ENCODE measurements at regions not wholly inside any gene's neighbourhood (a gene's known extent, or its start where the extent isn't known, plus 50 kb on each side); places are given as distances from the start of the nearest gene placed in this dataset.

DNA sequence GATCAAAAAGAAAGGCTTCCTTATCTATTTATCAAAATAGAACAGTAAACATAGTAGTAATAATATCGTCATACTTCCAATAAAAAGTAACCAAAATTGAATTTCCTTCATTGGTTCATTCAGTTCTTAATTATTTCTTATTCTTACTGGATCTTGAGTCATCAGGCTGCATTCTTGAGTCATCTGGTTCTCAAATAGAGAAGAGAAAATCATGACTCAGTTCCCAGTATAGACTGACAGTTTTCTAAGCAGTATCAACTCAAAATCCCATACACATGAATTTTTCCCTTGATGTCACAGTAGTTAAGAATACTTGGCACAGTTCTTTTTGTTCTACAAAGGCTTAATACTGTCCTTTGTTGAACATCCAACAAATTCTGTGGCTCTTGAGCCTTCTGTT is 626.9 kb upstream of the ADGRL4 start:
- TF ChIP-seq EZH2 (IDR thresholded peaks at IDR 0.05; ENCODE audit: insufficient read depth, poor library complexity, severe bottlenecking) (no peak), EZH2phosphoT487 (IDR thresholded peaks at IDR 0.05; ENCODE audit: insufficient read depth, low read depth) (no peak)
- Histone ChIP-seq H2AFZ (0 out of 2 replicates have a peak overlapping the region, but pooled peaks have one; percentile 18), H3K36me3 (ENCODE audit: low read depth) (no peaks in the 10 kb centered on the region), H3K4me2 (ENCODE audit: unreplicated experiment) (peak overlapping the region; percentile 8), H3K4me1 (ENCODE audit: insufficient read depth) (peaks cover 9% of the 10 kb centered on the region), H3F3A (ENCODE audit: insufficient read depth) (0 out of 2 replicates have a peak, but pooled peaks cover 3% of the 10 kb centered on the region), H3K9ac (no peak overlapping the region), H3K4me3 (no peak overlapping the region), H3K27me3 (replicated peaks; ENCODE audit: insufficient read depth) (no peaks in the 10 kb centered on the region), H4K20me1 (ENCODE audit: insufficient read depth) (no peaks in the 10 kb centered on the region), H3K9me2 (ENCODE audit: insufficient read depth) (0 out of 2 replicates have a peak, but pooled peaks cover 3% of the 10 kb centered on the region), H3K79me2 (ENCODE audit: insufficient read depth) (no peaks in the 10 kb centered on the region), H3K9me3 (ENCODE audit: low read depth) (no peaks in the 10 kb centered on the region), H3K27ac (no peak overlapping the region)
- in situ Hi-C loops (cut with MboI): no loop called here
- peak; percentile 87 for DNase-seq
- WGBS, 2 experiments (ENCODE audit: low coverage in 1 of 2, low lambda C conversion rate in 2 of 2, missing lambda C conversion rate in 2 of 2): 4% methylated on average over 1 of the region's 1 CpG

DNA sequence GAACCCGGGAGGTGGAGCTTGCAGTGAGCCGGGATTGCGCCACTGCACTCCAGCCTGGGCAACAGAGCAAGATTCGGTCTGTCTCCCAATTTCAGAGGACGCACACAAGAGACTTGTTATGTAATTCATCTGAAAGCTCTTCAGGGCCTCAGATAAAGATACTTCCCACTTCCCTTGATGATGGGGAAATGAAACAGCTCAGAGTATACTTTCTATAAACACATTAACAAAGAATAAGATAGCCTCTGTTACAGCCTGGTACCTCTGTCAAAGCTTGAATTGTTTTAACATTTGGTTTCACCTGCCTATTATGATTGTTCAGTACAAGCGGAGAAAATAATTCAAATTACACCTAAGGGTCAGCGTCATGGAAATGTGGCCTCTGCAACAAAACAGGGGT is 622.9 kb upstream of the ADGRL4 start:
- peaks cover 9% of the 10 kb centered on the region for H3K4me1 ChIP-seq (ENCODE audit: insufficient read depth)
- no peaks in the 10 kb centered on the region for H3K9me2 ChIP-seq (ENCODE audit: insufficient read depth)
- H3F3A ChIP-seq (ENCODE audit: insufficient read depth): 0 out of 2 replicates have a peak, but pooled peaks cover 3% of the 10 kb centered on the region
- no peak overlapping the region for H2AFZ ChIP-seq
- DNase-seq: no peak
- H3K9ac ChIP-seq: no peak overlapping the region
- no peaks in the 10 kb centered on the region for H3K27me3 ChIP-seq (replicated peaks; ENCODE audit: insufficient read depth)
- TF ChIP-seq EZH2 (IDR thresholded peaks at IDR 0.05; ENCODE audit: insufficient read depth, poor library complexity, severe bottlenecking) (no peak), EZH2phosphoT487 (IDR thresholded peaks at IDR 0.05; ENCODE audit: insufficient read depth, low read depth) (no peak)
- H3K4me2 ChIP-seq (ENCODE audit: unreplicated experiment): no peak overlapping the region
- 89 to 93% methylated on average over 7 of the region's 7 CpGs for WGBS, 2 experiments (ENCODE audit: low coverage in 1 of 2, low lambda C conversion rate in 2 of 2, missing lambda C conversion rate in 2 of 2)
- no peak overlapping the region for H3K27ac ChIP-seq
- no peaks in the 10 kb centered on the region for H4K20me1 ChIP-seq (ENCODE audit: insufficient read depth)
- no peaks in the 10 kb centered on the region for H3K36me3 ChIP-seq (ENCODE audit: low read depth)
- H3K4me3 ChIP-seq: no peak overlapping the region
- H3K9me3 ChIP-seq (ENCODE audit: low read depth): no peaks in the 10 kb centered on the region
- in situ Hi-C loops (cut with MboI): no loop called here
- no peaks in the 10 kb centered on the region for H3K79me2 ChIP-seq (ENCODE audit: insufficient read depth)

DNA sequence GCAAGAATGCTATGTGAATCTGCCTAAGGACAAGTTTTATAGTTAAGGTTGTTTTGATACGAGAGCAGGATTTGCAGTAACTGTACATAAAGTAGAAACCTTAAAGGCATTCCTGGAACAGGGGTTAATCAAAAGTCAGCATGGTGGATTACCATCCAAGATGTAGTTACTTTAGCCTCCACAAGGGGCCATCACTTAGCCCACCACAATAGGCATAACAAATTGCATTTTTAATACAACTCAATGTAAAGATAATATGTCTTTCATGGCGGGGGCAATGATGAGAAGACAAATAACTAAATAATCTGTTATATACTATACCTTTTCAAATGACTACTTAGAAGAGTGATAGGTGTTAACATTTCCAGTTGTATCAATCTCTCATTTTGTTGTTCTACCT is 611.2 kb upstream of the ADGRL4 start:
- H3K27me3 ChIP-seq (replicated peaks; ENCODE audit: insufficient read depth): no peaks in the 10 kb centered on the region
- peak; percentile 5 for DNase-seq
- H3K4me2 ChIP-seq (ENCODE audit: unreplicated experiment): no peak overlapping the region
- no peaks in the 10 kb centered on the region for H3K79me2 ChIP-seq (ENCODE audit: insufficient read depth)
- in situ Hi-C loops (cut with MboI): no loop called here
- no peaks in the 10 kb centered on the region for H3K36me3 ChIP-seq (ENCODE audit: low read depth)
- H2AFZ ChIP-seq: no peak overlapping the region
- H3K27ac ChIP-seq: no peak overlapping the region
- TF ChIP-seq EZH2phosphoT487 (IDR thresholded peaks at IDR 0.05; ENCODE audit: insufficient read depth, low read depth) (no peak), EZH2 (IDR thresholded peaks at IDR 0.05; ENCODE audit: insufficient read depth, poor library complexity, severe bottlenecking) (no peak)
- no peak overlapping the region for H3K4me3 ChIP-seq
- no peak overlapping the region for H3K9ac ChIP-seq
- WGBS, 2 experiments (ENCODE audit: low coverage in 1 of 2, low lambda C conversion rate in 2 of 2, missing lambda C conversion rate in 2 of 2): 48 to 59% methylated on average over 2 of the region's 2 CpGs
- no peaks in the 10 kb centered on the region; the same call in 1 of the 2 replicates for H3K9me2 ChIP-seq (ENCODE audit: insufficient read depth)
- no peaks in the 10 kb centered on the region for H3F3A ChIP-seq (ENCODE audit: insufficient read depth)
- no peaks in the 10 kb centered on the region for H3K4me1 ChIP-seq (ENCODE audit: insufficient read depth)
- H4K20me1 ChIP-seq (ENCODE audit: insufficient read depth): no peaks in the 10 kb centered on the region
- no peaks in the 10 kb centered on the region for H3K9me3 ChIP-seq (ENCODE audit: low read depth)

DNA sequence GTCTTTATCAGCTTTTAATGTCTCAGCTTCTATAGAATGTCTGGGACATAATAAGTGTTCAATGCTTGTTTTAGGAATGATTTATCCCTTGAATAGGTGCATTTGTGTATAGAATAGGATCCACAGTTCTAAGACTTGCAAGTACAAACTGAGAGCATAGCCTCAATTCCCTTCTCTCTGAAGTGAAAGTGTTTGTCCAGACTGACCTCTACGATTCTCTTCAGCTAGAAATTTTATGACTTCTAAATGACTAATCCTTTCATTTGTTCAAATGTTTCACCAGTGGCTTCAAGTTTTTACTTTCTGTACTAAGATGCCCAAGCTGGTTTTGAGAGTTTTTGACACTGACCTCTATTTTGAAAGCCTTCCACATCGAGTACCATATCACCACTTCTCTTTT is 608.2 kb upstream of the ADGRL4 start:
- no peaks in the 10 kb centered on the region for H3K79me2 ChIP-seq (ENCODE audit: insufficient read depth)
- H3F3A ChIP-seq (ENCODE audit: insufficient read depth): no peaks in the 10 kb centered on the region
- no peaks in the 10 kb centered on the region for H3K4me1 ChIP-seq (ENCODE audit: insufficient read depth)
- in situ Hi-C loops (cut with MboI): no loop called here
- peak overlapping the region; percentile 33; the same call in 1 of the 2 replicates for H2AFZ ChIP-seq
- no peaks in the 10 kb centered on the region for H3K9me3 ChIP-seq (ENCODE audit: low read depth)
- H3K4me2 ChIP-seq (ENCODE audit: unreplicated experiment): no peak overlapping the region
- H3K9ac ChIP-seq: no peak overlapping the region
- no peaks in the 10 kb centered on the region for H3K27me3 ChIP-seq (replicated peaks; ENCODE audit: insufficient read depth)
- no peaks in the 10 kb centered on the region; the same call in 1 of the 2 replicates for H3K9me2 ChIP-seq (ENCODE audit: insufficient read depth)
- H3K27ac ChIP-seq: no peak overlapping the region
- H3K36me3 ChIP-seq (ENCODE audit: low read depth): no peaks in the 10 kb centered on the region
- 13 to 18% methylated on average over 2 of the region's 2 CpGs for WGBS, 2 experiments (ENCODE audit: low coverage in 1 of 2, low lambda C conversion rate in 2 of 2, missing lambda C conversion rate in 2 of 2)
- no peak for TF ChIP-seq EZH2 (IDR thresholded peaks at IDR 0.05; ENCODE audit: insufficient read depth, poor library complexity, severe bottlenecking)
- no peak for TF ChIP-seq EZH2phosphoT487 (IDR thresholded peaks at IDR 0.05; ENCODE audit: insufficient read depth, low read depth)
- H3K4me3 ChIP-seq: no peak overlapping the region
- H4K20me1 ChIP-seq (ENCODE audit: insufficient read depth): no peaks in the 10 kb centered on the region
- DNase-seq: peak; percentile 16

DNA sequence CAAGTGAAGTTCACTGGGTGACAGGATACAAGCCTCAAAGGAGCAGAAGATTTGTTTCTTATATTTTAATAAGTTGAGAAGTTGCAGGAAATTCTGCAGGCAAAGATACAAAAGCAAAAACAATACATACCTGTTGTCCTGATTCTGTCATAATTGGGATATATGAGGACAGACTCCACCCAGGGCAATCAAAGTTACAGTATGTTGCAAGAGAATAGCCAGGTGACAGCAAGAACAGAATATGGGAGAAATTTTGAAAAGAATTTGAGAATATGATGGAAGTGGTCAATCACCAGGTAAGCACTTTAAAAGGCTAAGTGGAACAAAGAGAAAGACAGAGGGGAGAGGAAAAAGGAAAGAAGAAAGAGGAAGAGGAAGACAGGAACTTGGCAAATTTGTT is 607.6 kb upstream of the ADGRL4 start:
- in situ Hi-C loops (cut with MboI): no loop called here
- H3K9ac ChIP-seq: no peak overlapping the region

More for the DNA sequence above, 607.6 kb upstream of the ADGRL4 start:
- no peaks in the 10 kb centered on the region for H3K4me1 ChIP-seq (ENCODE audit: insufficient read depth)
- H3K79me2 ChIP-seq (ENCODE audit: insufficient read depth): no peaks in the 10 kb centered on the region
- no peak for DNase-seq
- no peaks in the 10 kb centered on the region for H3K27me3 ChIP-seq (replicated peaks; ENCODE audit: insufficient read depth)
- no peaks in the 10 kb centered on the region for H3K9me3 ChIP-seq (ENCODE audit: low read depth)
- no peaks in the 10 kb centered on the region for H3K36me3 ChIP-seq (ENCODE audit: low read depth)
- no peak overlapping the region for H3K4me3 ChIP-seq
- no peaks in the 10 kb centered on the region for H3F3A ChIP-seq (ENCODE audit: insufficient read depth)
- H3K9me2 ChIP-seq (ENCODE audit: insufficient read depth): no peaks in the 10 kb centered on the region; the same call in 1 of the 2 replicates
- no peak overlapping the region for H3K27ac ChIP-seq
- H3K4me2 ChIP-seq (ENCODE audit: unreplicated experiment): no peak overlapping the region
- TF ChIP-seq EZH2 (IDR thresholded peaks at IDR 0.05; ENCODE audit: insufficient read depth, poor library complexity, severe bottlenecking) (no peak), EZH2phosphoT487 (IDR thresholded peaks at IDR 0.05; ENCODE audit: insufficient read depth, low read depth) (no peak)
- no peak overlapping the region for H2AFZ ChIP-seq
- no peaks in the 10 kb centered on the region for H4K20me1 ChIP-seq (ENCODE audit: insufficient read depth)

All from GM23248 (cell line).